ENCODE measurements at regions not wholly inside any gene's neighbourhood (a gene's known extent, or its start where the extent isn't known, plus 50 kb on each side); places are given as distances from the start of the nearest gene placed in this dataset.

GRCh38 chr3:159928666-159929065 lies 60.0 kb upstream of the IL12A start:
- H3K79me2 ChIP-seq (replicated peaks; ENCODE audit: insufficient read depth, low read length): no peaks in the 10 kb centered on the region
- H3K4me3 ChIP-seq (ENCODE audit: low read length): no peak overlapping the region
- H3K9ac ChIP-seq (ENCODE audit: low read length): no peak overlapping the region
- H3K27me3 ChIP-seq (ENCODE audit: insufficient read depth, low read depth, low read length): no peaks in the 10 kb centered on the region
- TF ChIP-seq TAF1 (IDR thresholded peaks at IDR 0.05; ENCODE audit: low read depth): no peak
- TF ChIP-seq CTCF (IDR thresholded peaks at IDR 0.05; ENCODE audit: poor library complexity, severe bottlenecking): no peak
- no peak for TF ChIP-seq EZH2 (IDR thresholded peaks at IDR 0.05; ENCODE audit: borderline replicate concordance, insufficient read depth, low read length, poor library complexity, severe bottlenecking)
- no peak for TF ChIP-seq RAD21 (conservative IDR thresholded peaks at IDR 0.05)
- TF ChIP-seq MXI1 (conservative IDR thresholded peaks at IDR 0.05; ENCODE audit: poor library complexity, severe bottlenecking): no peak
- no peak for TF ChIP-seq EP300 (conservative IDR thresholded peaks at IDR 0.05; ENCODE audit: poor library complexity, severe bottlenecking)
- TF ChIP-seq SMC3 (conservative IDR thresholded peaks at IDR 0.05; ENCODE audit: poor library complexity): no peak
- TF ChIP-seq REST (IDR thresholded peaks at IDR 0.05; ENCODE audit: borderline replicate concordance): no peak
- no peak for TF ChIP-seq POLR2AphosphoS5 (IDR thresholded peaks at IDR 0.05)
- no peak overlapping the region for H3K27ac ChIP-seq (ENCODE audit: low read length)
- H4K20me1 ChIP-seq (ENCODE audit: insufficient read depth): no peaks in the 10 kb centered on the region
- H3K9me2 ChIP-seq (ENCODE audit: insufficient read depth, low read length): no peaks in the 10 kb centered on the region
- no peaks in the 10 kb centered on the region for H3F3A ChIP-seq (ENCODE audit: insufficient read depth, low read length, poor library complexity, severe bottlenecking)
- no peak overlapping the region for H2AFZ ChIP-seq (ENCODE audit: low read depth, low read length)
- no peaks in the 10 kb centered on the region for H3K36me3 ChIP-seq (ENCODE audit: insufficient read depth, low read length)
- H3K4me2 ChIP-seq (ENCODE audit: low read length): no peak overlapping the region
- no peaks in the 10 kb centered on the region for H3K9me3 ChIP-seq (ENCODE audit: low read length)

- no peaks in the 10 kb centered on the region for H3F3A ChIP-seq (ENCODE audit: insufficient read depth, low read length, poor library complexity, severe bottlenecking)
- no peak overlapping the region for H3K4me3 ChIP-seq (ENCODE audit: low read length)
- H3K9me3 ChIP-seq (ENCODE audit: low read length): peaks cover 3% of the 10 kb centered on the region
- no peak overlapping the region for H2AFZ ChIP-seq (ENCODE audit: low read depth, low read length)
- no peak overlapping the region for H3K4me2 ChIP-seq (ENCODE audit: low read length)
- H3K27ac ChIP-seq (ENCODE audit: low read length): no peak overlapping the region
- no peaks in the 10 kb centered on the region for H3K79me2 ChIP-seq (replicated peaks; ENCODE audit: insufficient read depth, low read length)
- H3K36me3 ChIP-seq (ENCODE audit: insufficient read depth, low read length): no peaks in the 10 kb centered on the region
- no peaks in the 10 kb centered on the region for H3K27me3 ChIP-seq (ENCODE audit: insufficient read depth, low read depth, low read length)
- no peak overlapping the region for H3K9ac ChIP-seq (ENCODE audit: low read length)
- no peak for TF ChIP-seq MXI1 (conservative IDR thresholded peaks at IDR 0.05; ENCODE audit: poor library complexity, severe bottlenecking)
- TF ChIP-seq RAD21 (conservative IDR thresholded peaks at IDR 0.05): no peak
- no peak for TF ChIP-seq REST (IDR thresholded peaks at IDR 0.05; ENCODE audit: borderline replicate concordance)
- no peaks in the 10 kb centered on the region for H4K20me1 ChIP-seq (ENCODE audit: insufficient read depth)
- no peaks in the 10 kb centered on the region for H3K9me2 ChIP-seq (ENCODE audit: insufficient read depth, low read length)
These were observed 59.2 kb upstream of the IL12A start for GRCh38 chr3:159929171-159930141.

Data from neural cell (in vitro differentiated cells).